ENCODE measurements at regions not wholly inside any gene's neighbourhood (a gene's known extent, or its start where the extent isn't known, plus 50 kb on each side); places are given as distances from the start of the nearest gene placed in this dataset.
"Not testable (repeated sequence)": the region's sequence is repeated elsewhere in the genome, so short reads cannot be mapped to it uniquely, and the experiment has no call there.

- intact Hi-C loops (cut with DNase I); DNase-seq (ENCODE audit: missing footprints); ATAC-seq: not testable (repeated sequence)
These were observed 63.8 kb downstream of the NSUN5 start for GRCh38 chr7:73244782-73245311.

DNA sequence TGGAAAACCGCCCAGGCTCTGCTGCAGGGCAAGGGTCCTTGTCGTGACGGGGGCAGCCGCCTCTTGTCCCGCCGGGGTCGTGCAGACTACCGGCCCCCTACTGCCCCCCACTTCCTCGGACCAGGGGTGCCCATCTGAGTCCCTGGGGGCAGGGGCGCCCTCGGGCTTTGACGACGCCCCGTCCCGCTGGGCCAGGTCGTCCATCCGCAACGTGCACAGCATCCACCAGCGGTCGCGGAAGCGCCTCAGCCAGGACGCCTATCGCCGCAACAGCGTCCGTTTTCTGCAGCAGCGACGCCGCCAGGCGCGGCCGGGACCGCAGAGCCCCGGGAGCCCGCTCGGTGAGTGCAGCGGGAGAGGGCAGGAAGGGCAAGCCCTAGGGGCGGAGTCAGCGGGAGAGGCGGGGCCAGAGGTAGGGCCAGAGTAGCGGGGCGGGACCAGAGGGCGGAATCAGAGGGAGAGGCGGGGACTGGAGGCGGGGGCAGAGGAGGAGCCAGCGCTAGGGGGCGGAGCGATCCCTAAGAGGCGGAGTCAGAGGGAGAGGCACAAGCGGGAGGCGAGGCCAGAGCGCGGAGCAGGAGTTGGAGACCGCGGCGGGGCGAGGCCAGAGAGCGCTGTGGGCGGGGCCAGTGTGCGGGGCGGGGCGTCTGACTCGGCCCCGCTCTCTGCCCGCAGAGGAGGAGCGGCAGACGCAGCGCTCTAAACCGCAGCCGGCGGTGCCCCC lies 73.5 kb downstream of the NSUN5 start:
- peak; percentile 99 for ATAC-seq
- peak; percentile 95 for DNase-seq (ENCODE audit: missing footprints)
- intact Hi-C loops (cut with DNase I): not testable (repeated sequence)

GRCh38 chr7:73225745-73226144 lies 82.9 kb downstream of the NSUN5 start:
- DNase-seq (ENCODE audit: missing footprints): peak; percentile 14
- ATAC-seq; intact Hi-C loops (cut with DNase I): not testable (repeated sequence)

GRCh38 chr7:73221724-73222123 lies 86.9 kb downstream of the NSUN5 start:
- intact Hi-C loops (cut with DNase I); ATAC-seq; DNase-seq (ENCODE audit: missing footprints): not testable (repeated sequence)

DNA sequence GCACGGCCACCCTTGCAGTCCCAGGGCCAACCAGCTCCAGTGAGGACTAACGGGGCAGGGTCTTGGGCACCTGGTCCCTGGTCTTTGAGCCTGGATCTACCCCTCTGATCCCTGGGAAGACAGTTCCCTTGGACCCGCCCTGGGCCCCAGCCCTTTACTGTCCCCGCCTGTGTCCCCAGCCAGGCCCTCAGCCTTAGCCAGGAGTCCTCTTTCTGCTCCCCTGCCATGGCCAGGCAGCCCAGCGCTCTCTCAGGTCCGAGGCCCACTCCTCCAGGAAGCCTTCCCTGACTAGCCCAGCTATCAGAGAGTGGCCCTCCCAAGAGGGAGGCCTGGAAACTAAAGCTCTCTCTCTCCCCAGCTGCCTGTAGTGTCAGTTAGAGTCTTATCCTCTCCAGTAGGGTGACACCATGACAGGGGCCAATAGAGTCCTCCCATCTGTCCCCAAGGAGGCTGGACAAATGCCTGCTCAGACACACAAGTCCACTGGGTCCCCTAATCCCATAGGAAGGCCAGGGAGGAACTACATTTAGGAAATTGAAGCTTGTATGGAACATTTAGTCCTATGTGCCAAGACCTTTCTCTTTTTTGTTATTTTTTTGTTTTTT lies 87.8 kb downstream of the NSUN5 start:
- intact Hi-C loops (cut with DNase I); DNase-seq (ENCODE audit: missing footprints): not testable (repeated sequence)
- peak; percentile 47 for ATAC-seq

DNA sequence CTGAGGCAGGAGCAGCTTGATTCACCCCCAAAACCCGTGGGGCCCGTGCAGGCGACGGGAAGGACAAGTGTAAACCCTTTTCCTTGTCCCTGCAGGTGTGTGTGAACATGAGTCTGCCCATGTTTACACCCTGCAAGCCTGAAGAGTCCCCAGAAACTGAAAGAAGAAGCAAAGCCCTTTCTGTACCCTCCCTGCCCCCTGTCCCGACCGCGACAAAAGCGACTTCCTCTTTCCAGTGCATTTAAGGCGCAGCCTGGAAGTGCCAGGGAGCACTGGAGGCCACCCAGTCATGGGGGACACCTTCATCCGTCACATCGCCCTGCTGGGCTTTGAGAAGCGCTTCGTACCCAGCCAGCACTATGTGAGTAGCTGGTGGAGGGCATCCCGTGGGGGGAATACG lies 88.3 kb downstream of the NSUN5 start:
- intact Hi-C loops (cut with DNase I); DNase-seq (ENCODE audit: missing footprints): not testable (repeated sequence)
- ATAC-seq: peak; percentile 82

GRCh38 chr7:73218802-73219201 lies 89.8 kb downstream of the NSUN5 start:
- ATAC-seq; intact Hi-C loops (cut with DNase I); DNase-seq (ENCODE audit: missing footprints): not testable (repeated sequence)

- ATAC-seq; DNase-seq (ENCODE audit: missing footprints); intact Hi-C loops (cut with DNase I): not testable (repeated sequence)
These were observed 92.5 kb downstream of the NSUN5 start for GRCh38 chr7:73216046-73216675.

GRCh38 chr7:73215232-73215631 lies 93.4 kb downstream of the NSUN5 start:
- ATAC-seq; DNase-seq (ENCODE audit: missing footprints); intact Hi-C loops (cut with DNase I): not testable (repeated sequence)

- ATAC-seq; intact Hi-C loops (cut with DNase I): not testable (repeated sequence)
- DNase-seq (ENCODE audit: missing footprints): peak; percentile 25
These were observed 94.2 kb downstream of the NSUN5 start for GRCh38 chr7:73214471-73214870.

- intact Hi-C loops (cut with DNase I): not testable (repeated sequence)
- ATAC-seq: peak; percentile 40
- peak; percentile 45 for DNase-seq (ENCODE audit: missing footprints)
These were observed 95.5 kb downstream of the NSUN5 start for GRCh38 chr7:73213076-73213475.

GRCh38 chr7:73205594-73205993 lies 103.0 kb downstream of the NSUN5 start:
- not testable (repeated sequence) for ATAC-seq; DNase-seq (ENCODE audit: missing footprints)

DNA sequence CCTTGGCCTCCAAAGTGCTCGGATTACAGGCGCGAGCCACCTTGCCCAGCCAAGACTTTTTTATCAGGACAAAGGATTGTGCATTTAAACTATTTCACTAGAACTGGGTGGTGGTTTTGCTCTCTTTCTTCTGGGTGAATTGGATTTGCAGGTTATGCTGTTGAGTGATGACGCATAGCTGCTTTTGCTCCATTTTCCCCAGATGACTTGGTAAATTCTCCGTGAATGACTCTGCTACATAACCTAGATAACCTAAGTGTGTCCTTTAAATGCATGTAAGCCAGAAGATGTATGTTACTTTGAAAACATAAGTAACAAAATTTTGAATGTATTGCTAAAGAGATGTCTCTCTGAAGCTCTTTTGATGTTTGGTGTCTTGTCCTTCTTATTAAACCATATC lies 103.7 kb downstream of the NSUN5 start:
- ATAC-seq; intact Hi-C loops (cut with DNase I); DNase-seq (ENCODE audit: missing footprints): not testable (repeated sequence)

More at GRCh38 chr7:73205594-73205993, 103.0 kb downstream of the NSUN5 start:
- intact Hi-C loops (cut with DNase I): not testable (repeated sequence)

- ATAC-seq; intact Hi-C loops (cut with DNase I): not testable (repeated sequence)
- peak; percentile 20 for DNase-seq (ENCODE audit: missing footprints)
These were observed 105.3 kb downstream of the NSUN5 start for GRCh38 chr7:73203312-73203711.

GRCh38 chr7:73201264-73201663 lies 107.4 kb downstream of the NSUN5 start:
- intact Hi-C loops (cut with DNase I); ATAC-seq; DNase-seq (ENCODE audit: missing footprints): not testable (repeated sequence)

DNA sequence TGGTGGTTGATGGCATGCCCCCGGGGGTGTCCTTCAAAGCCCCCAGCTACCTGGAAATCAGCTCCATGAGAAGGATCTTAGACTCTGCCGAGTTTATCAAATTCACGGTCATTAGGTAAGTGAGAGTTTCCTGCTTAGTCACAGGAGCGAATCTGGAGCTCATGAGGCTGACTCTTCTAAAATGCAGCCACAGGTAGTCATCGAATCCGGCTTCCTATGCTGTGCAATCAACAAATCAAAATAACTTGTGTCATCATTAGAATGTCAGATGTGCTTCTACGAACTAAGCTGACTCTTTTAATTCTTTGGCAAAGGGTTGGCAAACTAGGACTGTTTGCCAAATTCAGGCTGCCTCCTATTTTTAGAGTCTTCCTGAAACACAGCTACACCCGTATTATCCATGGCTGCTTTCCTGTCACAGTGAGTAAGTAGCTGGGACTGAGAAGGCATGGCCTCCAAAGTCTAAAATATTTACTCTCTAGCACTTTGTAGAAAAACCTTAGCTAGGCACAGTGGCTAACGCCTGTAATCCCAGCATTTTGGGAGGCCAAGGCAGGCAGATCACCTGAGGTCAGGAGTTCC lies 108.0 kb downstream of the NSUN5 start:
- intact Hi-C loops (cut with DNase I); DNase-seq (ENCODE audit: missing footprints): not testable (repeated sequence)
- ATAC-seq: peak; percentile 83

DNA sequence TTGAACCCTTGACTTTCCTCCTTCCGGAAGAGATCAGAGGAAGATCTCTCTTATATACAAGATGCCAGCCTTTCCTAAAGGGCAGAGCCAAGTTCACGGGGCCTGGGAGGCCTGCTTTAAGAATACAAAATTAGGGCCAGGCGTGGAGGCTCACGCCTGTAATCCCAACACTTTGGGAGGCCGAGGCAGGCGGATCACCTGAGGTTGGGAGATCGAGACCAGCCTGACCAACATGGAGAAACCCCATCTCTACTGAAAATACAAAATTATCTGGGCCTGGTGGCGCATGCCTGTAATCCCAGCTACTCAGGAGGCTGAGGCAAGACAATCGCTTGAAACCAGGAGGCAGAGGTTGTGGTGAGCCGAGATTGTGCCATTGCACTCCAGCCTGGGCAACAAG lies 108.2 kb upstream of the SPDYE9 start:
- ATAC-seq; intact Hi-C loops (cut with DNase I); DNase-seq (ENCODE audit: missing footprints): not testable (repeated sequence)

GRCh38 chr7:73190483-73191155 lies 104.8 kb upstream of the SPDYE9 start:
- intact Hi-C loops (cut with DNase I); DNase-seq (ENCODE audit: missing footprints): not testable (repeated sequence)
- peak; percentile 91 for ATAC-seq
